Endothelial cell of umbilical vein (primary cell): ENCODE measurements at regions not wholly inside any gene's neighbourhood (a gene's known extent, or its start where the extent isn't known, plus 50 kb on each side); places are given as distances from the start of the nearest gene placed in this dataset.

Experiments
- BruUV-seq: library from RNA; stranded (reverse); fragments of 400-500 nt; replicated peaks from 2 replicates; lab custom pipeline; 2021; lab: Mats Ljungman, UMichigan
- CTCF ChIA-PET: fragments of 300-600, 350-600 bp; sonication (Branson Sonifier 250); formaldehyde crosslinking; loops from one replicate; lab custom pipeline; 2021; ENCODE audit warnings: antibody characterized with exemption, inconsistent platforms; lab: Charles Lee
- POLR2A ChIA-PET: fragments of 300-600, 350-600 bp; sonication (Branson Sonifier 250); formaldehyde crosslinking; loops from one replicate; lab custom pipeline; 2021; ENCODE audit warnings: antibody characterized with exemption, inconsistent platforms; lab: Charles Lee
- DNase-seq: peaks from one replicate; pipeline ENCODE4 v3.0.0-alpha.2; 2011; ENCODE audit warnings: low read depth, low spot score
- FAIRE-seq: peaks from 2 replicates; lab custom pipeline; 2011; peaks lifted over from hg19 to GRCh38; lab: Jason Lieb, UNC
- H2AFZ ChIP-seq: 2 replicates; pipeline ENCODE4 v1.6.0; 2012; ENCODE audit warnings: low read depth, low read length, control low read depth, inconsistent platforms
- H3K27ac ChIP-seq: 2 replicates; pipeline ENCODE4 v1.5.1; 2011; ENCODE audit warnings: low read depth, mild to moderate bottlenecking, control low read depth, low read length, moderate library complexity; ENCODE audit not compliant: insufficient read depth
- H3K27me3 ChIP-seq, 2 experiments: 2 replicates each; pipeline versions ENCODE4 v1.6.0 to v1.6.1; 2011; ENCODE audit warnings: low read length in 2 of 2, mixed read lengths in 1 of 2; ENCODE audit not compliant: control insufficient read depth in 2 of 2, insufficient read depth in 2 of 2
- H3K36me3 ChIP-seq, 2 experiments: 2 replicates in 1 of 2; 3 replicates in 1 of 2; pipeline ENCODE4 v1.5.1; 2011; ENCODE audit warnings: low read length in 2 of 2, mild to moderate bottlenecking in 1 of 2, moderate library complexity in 1 of 2; ENCODE audit not compliant: control insufficient read depth in 2 of 2, insufficient read depth in 2 of 2; ENCODE audit errors: extremely low read depth in 1 of 2
- H3K4me1 ChIP-seq: 3 replicates; pipeline ENCODE4 v1.5.1; 2011; ENCODE audit warnings: mild to moderate bottlenecking, low read length; ENCODE audit not compliant: control insufficient read depth, insufficient read depth; ENCODE audit errors: extremely low read depth
- H3K4me2 ChIP-seq: 2 replicates; pipeline ENCODE4 v1.6.1; 2011; ENCODE audit warnings: low read length, control low read depth, mixed read lengths; ENCODE audit not compliant: insufficient read depth
- H3K4me3 ChIP-seq, 3 experiments: fragments of 200-600 bp in 1 of 3; sonication (generic), shearing (Covaris generic) in 1 of 3; replicated peaks in 1 of 3; 2 replicates each; pipeline ENCODE4 v1.5.1; 2011 to 2016; ENCODE audit warnings: control low read depth in 3 of 3, low read length in 3 of 3, mild to moderate bottlenecking in 2 of 3, inconsistent platforms in 1 of 3, low read depth in 1 of 3, moderate library complexity in 1 of 3; ENCODE audit not compliant: insufficient read depth in 1 of 3
- H3K79me2 ChIP-seq: 2 replicates; pipeline ENCODE4 v1.6.0; 2012; ENCODE audit warnings: low read length, inconsistent platforms; ENCODE audit not compliant: control insufficient read depth, insufficient read depth
- H3K9ac ChIP-seq: replicated peaks from 2 replicates; pipeline ENCODE3; 2011; ENCODE audit warnings: low read length, control low read depth; ENCODE audit not compliant: insufficient read depth; ENCODE audit errors: extremely low read depth
- H3K9me1 ChIP-seq: replicated peaks from 3 replicates; pipeline ENCODE4 v1.6.0; 2011; ENCODE audit warnings: mild to moderate bottlenecking, low read length; ENCODE audit not compliant: control insufficient read depth, insufficient read depth; ENCODE audit errors: extremely low read depth
- H3K9me3 ChIP-seq: replicated peaks from 2 replicates; pipeline ENCODE4 v1.5.1; 2012; ENCODE audit warnings: low read length, inconsistent platforms; ENCODE audit not compliant: control insufficient read depth, insufficient read depth
- H4K20me1 ChIP-seq: replicated peaks from 2 replicates; pipeline ENCODE3; 2011; ENCODE audit warnings: mild to moderate bottlenecking, low read length; ENCODE audit not compliant: control insufficient read depth, insufficient read depth; ENCODE audit errors: extremely low read depth
- EZH2 ChIP-seq: IDR thresholded peaks from 2 replicates; pipeline ENCODE4 v1.6.1; 2012; ENCODE audit warnings: borderline replicate concordance, low read depth, mild to moderate bottlenecking, moderate library complexity, low read length, inconsistent platforms; ENCODE audit not compliant: severe bottlenecking
- FOS ChIP-seq: IDR thresholded peaks from 2 replicates; pipeline ENCODE4 v1.6.1; 2011; ENCODE audit warnings: mild to moderate bottlenecking, low read length, moderate library complexity, borderline replicate concordance; ENCODE audit not compliant: insufficient read depth
- GATA2 ChIP-seq: IDR thresholded peaks from 2 replicates; pipeline ENCODE4 v1.7.0; 2011; ENCODE audit warnings: low read depth, mild to moderate bottlenecking, moderate library complexity, mixed read lengths, low read length; ENCODE audit not compliant: insufficient read length, insufficient read depth
- JUN ChIP-seq: IDR thresholded peaks from 2 replicates; pipeline ENCODE4 v1.6.1; 2011; ENCODE audit warnings: borderline replicate concordance, low read depth; ENCODE audit not compliant: insufficient read length, insufficient read depth
- MYC ChIP-seq: IDR thresholded peaks from one replicate; pipeline ENCODE4 v1.6.1; 2011; ENCODE audit warnings: mild to moderate bottlenecking, low read depth, low read length
- POLR2A ChIP-seq: IDR thresholded peaks from 2 replicates; pipeline ENCODE4 v1.6.1; 2012; ENCODE audit warnings: low read depth, mild to moderate bottlenecking, control low read depth, low read length
- POLR2AphosphoS5 ChIP-seq: IDR thresholded peaks from 2 replicates; pipeline ENCODE4 v1.6.1; 2012; ENCODE audit warnings: low read depth, mild to moderate bottlenecking, control low read depth, low read length, moderate library complexity; ENCODE audit not compliant: insufficient read depth
- dilution Hi-C: fragments of 300-500 bp; cut with MboI; formaldehyde crosslinking; loops from one replicate; pipeline ENCODE4 v1.15.0; 2019; ENCODE audit warnings: low sequenced_read_pairs; ENCODE audit not compliant: extremely low pct_ligation_motif_present
- intact Hi-C: fragments of 100-400 bp; cut with micrococcal nuclease; formaldehyde crosslinking; loops from one replicate; pipeline ENCODE4 v1.10.0; 2022
- TF ChIP-seq, protein P1 (sequence below): IDR thresholded peaks from 2 replicates; pipeline ENCODE4 v1.6.1; 2011; ENCODE audit not compliant: insufficient read depth, insufficient read length
- TF ChIP-seq, protein P2 (sequence below), 2 donors: IDR thresholded peaks; 1 replicate in 1 of 2; 2 replicates in 1 of 2; pipeline ENCODE4 v1.5.1; 2011; ENCODE audit warnings: low read length in 2 of 2, mild to moderate bottlenecking in 2 of 2, moderate library complexity in 2 of 2, control low read depth in 1 of 2, inconsistent platforms in 1 of 2, low read depth in 1 of 2; ENCODE audit not compliant: insufficient read depth in 1 of 2; ENCODE audit errors: extremely low read depth in 1 of 2

DNA sequence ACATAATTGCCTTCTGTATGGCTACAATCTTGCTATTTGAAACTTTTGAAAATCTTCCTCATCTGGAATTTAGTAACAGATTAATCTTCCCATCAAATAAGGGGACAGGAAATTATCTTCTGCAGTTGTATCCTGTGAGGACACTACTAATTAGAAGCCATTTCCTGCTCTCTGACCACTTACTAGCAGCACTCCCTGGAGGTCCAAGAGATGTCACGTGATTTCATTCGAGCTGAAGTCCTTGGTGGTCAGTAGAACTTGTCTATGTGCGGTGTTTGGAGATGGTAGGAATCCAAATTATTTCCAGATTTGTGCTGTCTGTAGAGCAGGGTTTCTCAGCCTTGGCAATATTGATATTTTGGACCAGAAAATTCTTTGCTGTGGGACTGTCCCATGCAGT lies 202.5 kb downstream of the TFAP2B start:
- FAIRE-seq (no peak), DNase-seq (no peak)
- Histone ChIP-seq H3K9ac (no peak overlapping the region), H3K36me3 (no peaks in the 10 kb centered on the region), H3K27me3 (no peaks in the 10 kb centered on the region), H2AFZ (no peak overlapping the region), H3K79me2 (no peaks in the 10 kb centered on the region), H3K27ac (no peak overlapping the region), H3K4me3 (no peak overlapping the region), H3K4me1 (no peaks in the 10 kb centered on the region), H3K4me2 (no peak overlapping the region), H3K9me3 (no peaks in the 10 kb centered on the region), H3K9me1 (no peaks in the 10 kb centered on the region), H4K20me1 (no peaks in the 10 kb centered on the region)
- ChIA-PET CTCF (no interaction called here), POLR2A (no interaction called here)
- TF ChIP-seq POLR2AphosphoS5 (no peak), GATA2 (no peak), POLR2A (no peak), MYC (no peak), JUN (no peak), FOS (no peak), EZH2 (no peak)
- TF ChIP-seq, protein P1, sequence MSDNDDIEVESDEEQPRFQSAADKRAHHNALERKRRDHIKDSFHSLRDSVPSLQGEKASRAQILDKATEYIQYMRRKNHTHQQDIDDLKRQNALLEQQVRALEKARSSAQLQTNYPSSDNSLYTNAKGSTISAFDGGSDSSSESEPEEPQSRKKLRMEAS, result no peak
- TF ChIP-seq, protein P2, sequence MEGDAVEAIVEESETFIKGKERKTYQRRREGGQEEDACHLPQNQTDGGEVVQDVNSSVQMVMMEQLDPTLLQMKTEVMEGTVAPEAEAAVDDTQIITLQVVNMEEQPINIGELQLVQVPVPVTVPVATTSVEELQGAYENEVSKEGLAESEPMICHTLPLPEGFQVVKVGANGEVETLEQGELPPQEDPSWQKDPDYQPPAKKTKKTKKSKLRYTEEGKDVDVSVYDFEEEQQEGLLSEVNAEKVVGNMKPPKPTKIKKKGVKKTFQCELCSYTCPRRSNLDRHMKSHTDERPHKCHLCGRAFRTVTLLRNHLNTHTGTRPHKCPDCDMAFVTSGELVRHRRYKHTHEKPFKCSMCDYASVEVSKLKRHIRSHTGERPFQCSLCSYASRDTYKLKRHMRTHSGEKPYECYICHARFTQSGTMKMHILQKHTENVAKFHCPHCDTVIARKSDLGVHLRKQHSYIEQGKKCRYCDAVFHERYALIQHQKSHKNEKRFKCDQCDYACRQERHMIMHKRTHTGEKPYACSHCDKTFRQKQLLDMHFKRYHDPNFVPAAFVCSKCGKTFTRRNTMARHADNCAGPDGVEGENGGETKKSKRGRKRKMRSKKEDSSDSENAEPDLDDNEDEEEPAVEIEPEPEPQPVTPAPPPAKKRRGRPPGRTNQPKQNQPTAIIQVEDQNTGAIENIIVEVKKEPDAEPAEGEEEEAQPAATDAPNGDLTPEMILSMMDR (IDR thresholded peaks at IDR 0.05; ENCODE audit: extremely low read depth in 1 of 2, insufficient read depth in 1 of 2, low read depth in 1 of 2, low read length in 2 of 2), result no peak
- no TSS peak for BruUV-seq
- intact Hi-C loops (no loop called here), dilution Hi-C loops (no loop called here)
